CD14-positive monocyte (primary cell): ENCODE measurements at regions not wholly inside any gene's neighbourhood (a gene's known extent, or its start where the extent isn't known, plus 50 kb on each side); places are given as distances from the start of the nearest gene placed in this dataset.

ENCODE experiments used
- DNase-seq, 3 donors: peaks; one replicate each; pipeline ENCODE4 v3.0.0-alpha.2; 2011 to 2022
- H2AFZ ChIP-seq: 2 replicates; pipeline ENCODE4 v1.6.0; 2012; ENCODE audit warnings: mild to moderate bottlenecking, low read depth, low read length, inconsistent platforms; ENCODE audit not compliant: insufficient read depth, poor library complexity, severe bottlenecking
- H3K27ac ChIP-seq, 2 donors: 1 replicate in 1 of 2; 2 replicates in 1 of 2; pipeline ENCODE4 v1.5.1; 2012 to 2013; ENCODE audit warnings: low read length in 2 of 2, control low read depth in 1 of 2, inconsistent platforms in 1 of 2, low read depth in 1 of 2, mild to moderate bottlenecking in 1 of 2
- H3K27me3 ChIP-seq, 2 donors: one replicate each; pipeline versions ENCODE4 v1.6.0 to v1.6.1; 2011 to 2013; ENCODE audit warnings: low read length in 2 of 2; ENCODE audit not compliant: control insufficient read depth in 2 of 2, insufficient read depth in 2 of 2
- H3K36me3 ChIP-seq, 2 donors: replicated peaks in 1 of 2; 1 replicate in 1 of 2; 2 replicates in 1 of 2; pipeline versions ENCODE4 v1.5.1 to v1.6.1; 2012 to 2013; ENCODE audit warnings: low read length in 2 of 2, control low read depth in 1 of 2, inconsistent platforms in 1 of 2, mild to moderate bottlenecking in 1 of 2; ENCODE audit not compliant: insufficient read depth in 2 of 2, control insufficient read depth in 1 of 2
- H3K4me1 ChIP-seq, 2 donors: 1 replicate in 1 of 2; 2 replicates in 1 of 2; pipeline versions ENCODE4 v1.5.1 to v1.6.1; 2012 to 2013; ENCODE audit warnings: low read length in 2 of 2, control low read depth in 1 of 2, inconsistent platforms in 1 of 2, mild to moderate bottlenecking in 1 of 2, moderate library complexity in 1 of 2; ENCODE audit not compliant: insufficient read depth in 2 of 2, control insufficient read depth in 1 of 2
- H3K4me2 ChIP-seq: replicated peaks from 2 replicates; pipeline ENCODE3; 2012; ENCODE audit warnings: low read length, moderate library complexity, mild to moderate bottlenecking; ENCODE audit not compliant: poor library complexity, severe bottlenecking; ENCODE audit errors: extremely low read depth
- H3K4me3 ChIP-seq, 3 experiments: fragments of 200-600 bp in 1 of 3; sonication (generic) in 1 of 3; replicated peaks in 1 of 3; 1 replicate in 2 of 3; 2 replicates in 1 of 3; pipeline ENCODE4 v1.5.1; 2011 to 2013; ENCODE audit warnings: low read length in 3 of 3, mild to moderate bottlenecking in 3 of 3, control low read depth in 2 of 3, low read depth in 2 of 3, inconsistent platforms in 1 of 3, moderate library complexity in 1 of 3
- H3K79me2 ChIP-seq: 2 replicates; pipeline ENCODE4 v1.6.0; 2012; ENCODE audit warnings: mild to moderate bottlenecking, control low read depth, inconsistent platforms, low read length, moderate library complexity; ENCODE audit not compliant: insufficient read depth
- H3K9ac ChIP-seq: 2 replicates; pipeline ENCODE4 v1.6.0; 2017; ENCODE audit warnings: low read length, mild to moderate bottlenecking; ENCODE audit not compliant: insufficient read depth, poor library complexity, severe bottlenecking
- H3K9me3 ChIP-seq, 2 donors: replicated peaks in 1 of 2; 1 replicate in 1 of 2; 2 replicates in 1 of 2; pipeline versions ENCODE4 v1.5.1 to v1.6.1; 2012 to 2013; ENCODE audit warnings: low read length in 2 of 2, control low read depth in 1 of 2; ENCODE audit not compliant: control insufficient read depth in 1 of 2, insufficient read depth in 1 of 2
- H4K20me1 ChIP-seq: 2 replicates; pipeline ENCODE4 v1.6.0; 2012; ENCODE audit warnings: mild to moderate bottlenecking, low read length, control low read depth, moderate library complexity; ENCODE audit not compliant: insufficient read depth
- H3K27ac Mint-ChIP-seq, 7 donors: one replicate each; pipeline ENCODE4 v1.8.0; 2020; ENCODE audit warnings: mild to moderate bottlenecking in 7 of 7, mixed read lengths in 7 of 7, moderate library complexity in 6 of 7, inconsistent platforms in 2 of 7
- H3K27me3 Mint-ChIP-seq, 3 donors: one replicate each; pipeline ENCODE4 v1.8.0; 2021 to 2022; ENCODE audit warnings: low read depth in 3 of 3, mild to moderate bottlenecking in 3 of 3, mixed read lengths in 3 of 3, moderate library complexity in 3 of 3, inconsistent platforms in 1 of 3
- H3K36me3 Mint-ChIP-seq, 2 donors: one replicate each; pipeline ENCODE4 v1.8.0; 2020; ENCODE audit warnings: mixed read lengths in 2 of 2, inconsistent platforms in 1 of 2, mild to moderate bottlenecking in 1 of 2
- H3K4me1 Mint-ChIP-seq: one replicate; pipeline ENCODE4 v1.8.0; 2020; ENCODE audit warnings: mild to moderate bottlenecking, mixed read lengths
- H3K4me3 Mint-ChIP-seq, 2 donors: one replicate each; pipeline ENCODE4 v1.8.0; 2020; ENCODE audit warnings: mild to moderate bottlenecking in 2 of 2, mixed read lengths in 2 of 2, moderate library complexity in 1 of 2
- H3K9me3 Mint-ChIP-seq, 7 donors: one replicate each; pipeline ENCODE4 v1.8.0; 2020 to 2022; ENCODE audit warnings: mixed read lengths in 7 of 7, mild to moderate bottlenecking in 6 of 7, moderate library complexity in 6 of 7, inconsistent platforms in 2 of 7
- WGBS: methylation state at CpG from one replicate; pipeline ENCODE4 v1.1.5; 2013; ENCODE audit warnings: missing lambda C conversion rate; ENCODE audit not compliant: insufficient coverage; 5-methylcytosine and 5-hydroxymethylcytosine counted together
- intact Hi-C, 2 donors: fragments of 100-400 bp; cut with micrococcal nuclease; formaldehyde crosslinking; loops; one replicate each; pipeline versions ENCODE4 v1.15.0 to v1.15.1; 2023
- TF ChIP-seq, protein P1 (sequence below): fragments of 200-600 bp; IDR thresholded peaks from one replicate; pipeline ENCODE4 v1.8.0; 2022; ENCODE audit warnings: antibody characterized with exemption, mild to moderate bottlenecking

- Histone ChIP-seq H3K4me1 (no peaks in the 10 kb centered on the region), H3K9ac (no peak overlapping the region)
Measured at GRCh38 chr9:71245651-71246050, 124.2 kb upstream of the TRPM3 start.

GRCh38 chr9:71243951-71244350, 122.5 kb upstream of the TRPM3 start:
- H3K36me3 ChIP-seq = no peaks in the 10 kb centered on the region
- H4K20me1 ChIP-seq = no peaks in the 10 kb centered on the region
- H3K9ac ChIP-seq = no peak overlapping the region
- no peaks in the 10 kb centered on the region for H3K4me1 ChIP-seq
- H3K4me3 ChIP-seq = no peak overlapping the region
- no peak overlapping the region for H3K4me2 ChIP-seq
- H3K27me3 ChIP-seq = no peaks in the 10 kb centered on the region
- TF ChIP-seq, protein P1, sequence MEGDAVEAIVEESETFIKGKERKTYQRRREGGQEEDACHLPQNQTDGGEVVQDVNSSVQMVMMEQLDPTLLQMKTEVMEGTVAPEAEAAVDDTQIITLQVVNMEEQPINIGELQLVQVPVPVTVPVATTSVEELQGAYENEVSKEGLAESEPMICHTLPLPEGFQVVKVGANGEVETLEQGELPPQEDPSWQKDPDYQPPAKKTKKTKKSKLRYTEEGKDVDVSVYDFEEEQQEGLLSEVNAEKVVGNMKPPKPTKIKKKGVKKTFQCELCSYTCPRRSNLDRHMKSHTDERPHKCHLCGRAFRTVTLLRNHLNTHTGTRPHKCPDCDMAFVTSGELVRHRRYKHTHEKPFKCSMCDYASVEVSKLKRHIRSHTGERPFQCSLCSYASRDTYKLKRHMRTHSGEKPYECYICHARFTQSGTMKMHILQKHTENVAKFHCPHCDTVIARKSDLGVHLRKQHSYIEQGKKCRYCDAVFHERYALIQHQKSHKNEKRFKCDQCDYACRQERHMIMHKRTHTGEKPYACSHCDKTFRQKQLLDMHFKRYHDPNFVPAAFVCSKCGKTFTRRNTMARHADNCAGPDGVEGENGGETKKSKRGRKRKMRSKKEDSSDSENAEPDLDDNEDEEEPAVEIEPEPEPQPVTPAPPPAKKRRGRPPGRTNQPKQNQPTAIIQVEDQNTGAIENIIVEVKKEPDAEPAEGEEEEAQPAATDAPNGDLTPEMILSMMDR = no peak
- H3K27me3 Mint-ChIP-seq = peaks cover 0 to 2% (median 0%) of the 10 kb centered on the region in 3 donors
- H3K4me3 Mint-ChIP-seq = no peak overlapping the region
- no peak overlapping the region for H2AFZ ChIP-seq
- H3K9me3 ChIP-seq = no peaks in the 10 kb centered on the region
- no peaks in the 10 kb centered on the region for H3K4me1 Mint-ChIP-seq
- H3K79me2 ChIP-seq = no peaks in the 10 kb centered on the region
- no peaks in the 10 kb centered on the region for H3K36me3 Mint-ChIP-seq
- no CpG with 5 or more reads among the region's 5 CpGs for WGBS
- H3K9me3 Mint-ChIP-seq = peaks cover 0 to 4% (median 0%) of the 10 kb centered on the region in 7 donors
- H3K27ac Mint-ChIP-seq = no peak overlapping the region
- no peak for DNase-seq
- intact Hi-C loops = no loop called here
- H3K27ac ChIP-seq = no peak overlapping the region

More at GRCh38 chr9:71245651-71246050, 124.2 kb upstream of the TRPM3 start:
- Histone ChIP-seq H2AFZ (no peak overlapping the region), H3K4me3 (no peak overlapping the region), H4K20me1 (no peaks in the 10 kb centered on the region), H3K27ac (no peak overlapping the region), H3K27me3 (no peaks in the 10 kb centered on the region), H3K9me3 (no peaks in the 10 kb centered on the region), H3K79me2 (no peaks in the 10 kb centered on the region), H3K36me3 (no peaks in the 10 kb centered on the region), H3K4me2 (no peak overlapping the region)
- intact Hi-C loops = no loop called here
- no peak for DNase-seq
- Mint-ChIP-seq H3K9me3 (peaks cover 0 to 4% (median 0%) of the 10 kb centered on the region in 7 donors), H3K4me1 (no peaks in the 10 kb centered on the region), H3K4me3 (no peak overlapping the region), H3K36me3 (no peaks in the 10 kb centered on the region), H3K27ac (no peak overlapping the region), H3K27me3 (peaks cover 0 to 2% (median 0%) of the 10 kb centered on the region in 3 donors)
- TF ChIP-seq, protein P1 = no peak
